ENCODE measurements at regions not wholly inside any gene's neighbourhood (a gene's known extent, or its start where the extent isn't known, plus 50 kb on each side); places are given as distances from the start of the nearest gene placed in this dataset.
"Not testable (repeated sequence)": the region's sequence is repeated elsewhere in the genome, so short reads cannot be mapped to it uniquely, and the experiment has no call there.

DNA sequence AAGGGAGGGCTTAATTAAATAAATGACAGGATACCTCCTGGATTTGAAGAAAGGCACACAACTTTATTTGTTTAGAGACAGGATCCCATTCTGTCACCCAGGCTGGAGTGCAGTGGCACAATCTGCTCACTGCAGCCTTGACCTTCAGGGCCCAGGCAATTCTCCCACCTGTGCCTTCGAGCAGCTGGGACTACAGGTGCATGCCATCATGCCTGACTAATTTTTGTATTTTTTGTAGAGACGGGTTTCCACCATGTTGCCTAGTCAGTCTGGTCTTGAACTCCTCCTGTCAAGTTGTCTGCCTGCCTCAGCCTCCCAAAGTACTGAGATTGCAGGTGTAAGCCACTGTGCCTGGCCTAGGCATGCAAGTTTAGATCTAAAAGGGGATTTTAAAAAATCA is 272.7 kb upstream of the MBL2 start:
- H2AFZ ChIP-seq (ENCODE audit: low read length) = no peak overlapping the region
- TF ChIP-seq, protein P1, sequence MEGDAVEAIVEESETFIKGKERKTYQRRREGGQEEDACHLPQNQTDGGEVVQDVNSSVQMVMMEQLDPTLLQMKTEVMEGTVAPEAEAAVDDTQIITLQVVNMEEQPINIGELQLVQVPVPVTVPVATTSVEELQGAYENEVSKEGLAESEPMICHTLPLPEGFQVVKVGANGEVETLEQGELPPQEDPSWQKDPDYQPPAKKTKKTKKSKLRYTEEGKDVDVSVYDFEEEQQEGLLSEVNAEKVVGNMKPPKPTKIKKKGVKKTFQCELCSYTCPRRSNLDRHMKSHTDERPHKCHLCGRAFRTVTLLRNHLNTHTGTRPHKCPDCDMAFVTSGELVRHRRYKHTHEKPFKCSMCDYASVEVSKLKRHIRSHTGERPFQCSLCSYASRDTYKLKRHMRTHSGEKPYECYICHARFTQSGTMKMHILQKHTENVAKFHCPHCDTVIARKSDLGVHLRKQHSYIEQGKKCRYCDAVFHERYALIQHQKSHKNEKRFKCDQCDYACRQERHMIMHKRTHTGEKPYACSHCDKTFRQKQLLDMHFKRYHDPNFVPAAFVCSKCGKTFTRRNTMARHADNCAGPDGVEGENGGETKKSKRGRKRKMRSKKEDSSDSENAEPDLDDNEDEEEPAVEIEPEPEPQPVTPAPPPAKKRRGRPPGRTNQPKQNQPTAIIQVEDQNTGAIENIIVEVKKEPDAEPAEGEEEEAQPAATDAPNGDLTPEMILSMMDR (IDR thresholded peaks at IDR 0.05; ENCODE audit: low read length) = no peak
- no peak for TF ChIP-seq EZH2 (IDR thresholded peaks at IDR 0.05; ENCODE audit: borderline replicate concordance, low read length)
- no peaks in the 10 kb centered on the region for H4K20me1 ChIP-seq (ENCODE audit: insufficient read depth, low read length)
- no peak overlapping the region for H3K4me2 ChIP-seq (ENCODE audit: low read length)
- no peak overlapping the region for H3K27ac ChIP-seq (ENCODE audit: low read depth, low read length, poor library complexity, severe bottlenecking)
- no peaks in the 10 kb centered on the region for H3K79me2 ChIP-seq (ENCODE audit: insufficient read depth, low read length)
- H3K9ac ChIP-seq (ENCODE audit: low read length) = no peak overlapping the region
- H3K9me3 ChIP-seq (ENCODE audit: low read length) = no peaks in the 10 kb centered on the region
- H3K9me2 ChIP-seq (ENCODE audit: low read depth, low read length) = no peaks in the 10 kb centered on the region
- no peaks in the 10 kb centered on the region for H3K27me3 ChIP-seq (ENCODE audit: insufficient read depth, low read length)
- H3K4me1 ChIP-seq (ENCODE audit: insufficient read depth, low read length, severe bottlenecking) = no peaks in the 10 kb centered on the region
- no peak overlapping the region for H3K4me3 ChIP-seq (ENCODE audit: low read depth, low read length, poor library complexity, severe bottlenecking)
- H3K36me3 ChIP-seq (ENCODE audit: insufficient read depth, low read length) = no peaks in the 10 kb centered on the region
- no peaks in the 10 kb centered on the region for H3F3A ChIP-seq (ENCODE audit: insufficient read depth, low read length)

DNA sequence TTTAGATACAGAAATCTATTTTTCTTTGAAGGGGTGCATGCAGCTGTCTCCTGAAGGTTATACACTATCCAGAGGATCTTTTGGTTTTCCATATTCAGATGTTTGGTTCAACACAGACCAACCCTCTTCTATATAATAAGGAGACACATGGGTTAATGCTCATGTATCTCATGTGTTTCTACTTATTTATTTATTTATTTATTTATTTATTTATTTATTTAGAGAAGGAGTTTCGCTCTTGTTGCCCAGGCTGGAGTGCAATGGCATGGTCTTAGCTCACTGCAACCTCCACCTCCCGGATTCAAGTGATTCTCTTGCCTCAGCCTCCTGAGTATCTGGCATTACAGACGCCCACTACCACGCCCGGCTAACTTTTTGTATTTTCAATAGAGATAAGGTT is 263.2 kb upstream of the MBL2 start:
- not testable (repeated sequence) for H3F3A ChIP-seq (ENCODE audit: insufficient read depth, low read length); H3K4me1 ChIP-seq (ENCODE audit: insufficient read depth, low read length, severe bottlenecking); H3K9me3 ChIP-seq (ENCODE audit: low read length); H3K27me3 ChIP-seq (ENCODE audit: insufficient read depth, low read length); H3K4me3 ChIP-seq (ENCODE audit: low read depth, low read length, poor library complexity, severe bottlenecking); H3K27ac ChIP-seq (ENCODE audit: low read depth, low read length, poor library complexity, severe bottlenecking); H2AFZ ChIP-seq (ENCODE audit: low read length); H3K4me2 ChIP-seq (ENCODE audit: low read length); H3K9ac ChIP-seq (ENCODE audit: low read length); H3K36me3 ChIP-seq (ENCODE audit: insufficient read depth, low read length); H3K79me2 ChIP-seq (ENCODE audit: insufficient read depth, low read length); H4K20me1 ChIP-seq (ENCODE audit: insufficient read depth, low read length); H3K9me2 ChIP-seq (ENCODE audit: low read depth, low read length)

DNA sequence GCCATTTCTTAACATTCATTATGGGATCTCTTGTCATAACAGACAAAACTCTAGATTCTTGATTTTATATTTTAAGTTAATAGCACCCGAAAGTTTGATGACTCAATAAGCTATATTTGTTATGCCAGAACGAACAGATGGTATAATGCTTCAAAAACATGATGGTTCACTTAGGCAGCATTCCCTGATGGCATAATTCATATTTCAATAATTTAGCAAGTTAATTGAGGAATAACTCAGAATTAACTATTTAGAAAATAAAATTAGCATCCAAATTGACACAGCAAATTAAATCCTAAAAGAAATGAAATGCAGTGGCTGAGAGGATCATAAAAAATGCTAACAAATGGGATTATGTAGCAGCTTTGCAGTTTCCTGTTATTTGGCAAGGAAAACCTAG is 260.8 kb upstream of the MBL2 start:
- no peaks in the 10 kb centered on the region for H3K9me2 ChIP-seq (ENCODE audit: low read depth, low read length)
- no peaks in the 10 kb centered on the region for H3K36me3 ChIP-seq (ENCODE audit: insufficient read depth, low read length)
- no peaks in the 10 kb centered on the region for H3K27me3 ChIP-seq (ENCODE audit: insufficient read depth, low read length)
- no peak overlapping the region for H3K27ac ChIP-seq (ENCODE audit: low read depth, low read length, poor library complexity, severe bottlenecking)
- H3K9me3 ChIP-seq (ENCODE audit: low read length) = no peaks in the 10 kb centered on the region
- no peaks in the 10 kb centered on the region for H3K79me2 ChIP-seq (ENCODE audit: insufficient read depth, low read length)
- H3K4me2 ChIP-seq (ENCODE audit: low read length) = no peak overlapping the region
- H3K9ac ChIP-seq (ENCODE audit: low read length) = no peak overlapping the region
- H2AFZ ChIP-seq (ENCODE audit: low read length) = no peak overlapping the region
- H3K4me3 ChIP-seq (ENCODE audit: low read depth, low read length, poor library complexity, severe bottlenecking) = no peak overlapping the region
- H4K20me1 ChIP-seq (ENCODE audit: insufficient read depth, low read length) = no peaks in the 10 kb centered on the region
- H3K4me1 ChIP-seq (ENCODE audit: insufficient read depth, low read length, severe bottlenecking) = no peaks in the 10 kb centered on the region
- no peaks in the 10 kb centered on the region for H3F3A ChIP-seq (ENCODE audit: insufficient read depth, low read length)
- no peak for TF ChIP-seq EZH2 (IDR thresholded peaks at IDR 0.05; ENCODE audit: borderline replicate concordance, low read length)
- TF ChIP-seq, protein P1 (IDR thresholded peaks at IDR 0.05; ENCODE audit: low read length) = no peak

DNA sequence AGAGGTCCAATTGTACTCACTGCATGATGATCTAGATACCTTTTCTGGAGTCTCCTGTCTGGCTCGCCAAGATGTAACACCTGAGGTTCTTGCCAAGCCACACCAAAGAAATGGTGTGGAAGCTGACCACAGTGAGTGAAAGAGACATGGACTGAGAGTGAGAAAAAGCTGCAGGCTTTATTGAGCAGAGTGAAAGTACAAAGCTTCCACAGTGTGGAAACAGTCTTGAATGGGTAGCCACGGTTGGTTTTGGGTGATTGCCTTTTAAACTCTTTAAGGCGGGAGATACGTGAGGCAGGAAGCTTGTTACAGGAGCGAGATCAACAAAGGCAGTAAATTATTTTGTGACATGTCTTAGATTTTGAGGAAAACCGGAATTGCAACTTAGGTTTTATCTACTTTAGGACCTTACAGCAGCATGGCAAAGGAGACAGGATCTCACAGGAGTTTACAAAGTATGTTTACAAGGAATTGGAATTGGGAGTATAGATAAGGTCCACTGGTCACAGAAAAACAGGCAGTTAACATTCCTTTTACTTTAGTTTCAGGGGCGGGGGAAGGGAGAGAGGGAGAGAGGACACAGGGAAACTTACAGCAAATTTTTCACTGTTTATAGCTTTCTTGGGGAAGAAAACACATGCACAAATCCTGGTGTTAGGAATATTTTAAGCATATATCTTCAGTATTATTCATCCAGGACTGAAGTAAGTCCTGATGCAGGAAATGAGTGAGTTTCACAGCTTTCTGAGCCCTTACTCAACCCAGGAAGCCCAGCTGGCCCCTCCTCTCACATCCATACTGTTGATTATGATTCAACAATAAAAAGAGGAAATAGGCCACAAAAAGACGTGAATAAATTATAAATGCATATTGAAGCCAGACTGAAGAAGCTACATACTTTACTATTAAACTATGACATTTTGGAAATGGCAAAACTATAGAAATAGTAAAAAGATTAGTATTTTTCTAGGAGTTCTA is 257.6 kb upstream of the MBL2 start:
- H3K36me3 ChIP-seq (ENCODE audit: insufficient read depth, low read length); H3K4me2 ChIP-seq (ENCODE audit: low read length); H3K9me2 ChIP-seq (ENCODE audit: low read depth, low read length); H2AFZ ChIP-seq (ENCODE audit: low read length); H3K9me3 ChIP-seq (ENCODE audit: low read length); H3K27ac ChIP-seq (ENCODE audit: low read depth, low read length, poor library complexity, severe bottlenecking); H3K27me3 ChIP-seq (ENCODE audit: insufficient read depth, low read length); H3F3A ChIP-seq (ENCODE audit: insufficient read depth, low read length); H3K79me2 ChIP-seq (ENCODE audit: insufficient read depth, low read length); H3K4me3 ChIP-seq (ENCODE audit: low read depth, low read length, poor library complexity, severe bottlenecking); H3K4me1 ChIP-seq (ENCODE audit: insufficient read depth, low read length, severe bottlenecking); H3K9ac ChIP-seq (ENCODE audit: low read length); H4K20me1 ChIP-seq (ENCODE audit: insufficient read depth, low read length): not testable (repeated sequence)

All from OCI-LY1 (cell line).